Neural progenitor cell (in vitro differentiated cells): ENCODE measurements at regions not wholly inside any gene's neighbourhood (a gene's known extent, or its start where the extent isn't known, plus 50 kb on each side); places are given as distances from the start of the nearest gene placed in this dataset.
A peak's percentile ranks its signal among the peaks of the same experiment; 100 is the strongest.

ENCODE experiments used
- DNase-seq: peaks from one replicate; pipeline ENCODE4 v3.0.0-alpha.2; 2016; ENCODE audit warnings: low spot score
- H2AFZ ChIP-seq: fragments of 200-600 bp; sonication (generic); replicated peaks from 2 replicates; pipeline ENCODE4 v1.6.1; 2016; ENCODE audit warnings: antibody characterized with exemption
- H3F3A ChIP-seq: fragments of 200-600 bp; sonication (generic); 2 replicates; pipeline ENCODE4 v1.6.1; 2016; ENCODE audit warnings: antibody characterized with exemption, low read depth
- H3K27ac ChIP-seq: fragments of 200-600 bp; sonication (generic); 2 replicates; pipeline ENCODE4 v1.5.1; 2016; ENCODE audit warnings: mild to moderate bottlenecking
- H3K27me3 ChIP-seq: fragments of 200-600 bp; sonication (generic); 2 replicates; pipeline ENCODE4 v1.6.1; 2016; ENCODE audit warnings: mild to moderate bottlenecking, moderate library complexity
- H3K36me3 ChIP-seq: fragments of 200-600 bp; sonication (generic); 2 replicates; pipeline ENCODE4 v1.5.1; 2016
- H3K4me1 ChIP-seq: fragments of 200-600 bp; sonication (generic); 2 replicates; pipeline ENCODE4 v1.6.1; 2016; ENCODE audit warnings: mixed run types
- H3K4me2 ChIP-seq: fragments of 200-600 bp; sonication (generic); 2 replicates; pipeline ENCODE4 v1.6.1; 2016
- H3K4me3 ChIP-seq: fragments of 200-600 bp; sonication (generic); 2 replicates; pipeline ENCODE4 v1.5.1; 2016
- H3K79me2 ChIP-seq: fragments of 200-600 bp; sonication (generic); 2 replicates; pipeline ENCODE4 v1.6.1; 2016; ENCODE audit warnings: low read depth
- H3K9ac ChIP-seq: fragments of 200-600 bp; sonication (generic); 2 replicates; pipeline ENCODE4 v1.6.1; 2016
- H3K9me3 ChIP-seq: fragments of 200-600 bp; sonication (generic); 2 replicates; pipeline ENCODE4 v1.5.1; 2016; ENCODE audit warnings: low read depth
- H4K20me1 ChIP-seq: fragments of 200-600 bp; sonication (generic); 2 replicates; pipeline ENCODE4 v1.6.1; 2016; ENCODE audit warnings: low read depth
- H3K27ac Mint-ChIP-seq: 3 replicates; pipeline ENCODE4 v1.8.0; 2021; ENCODE audit warnings: mixed read lengths
- H3K27me3 Mint-ChIP-seq: 2 replicates; pipeline ENCODE4 v1.8.0; 2022; ENCODE audit warnings: low read depth, mild to moderate bottlenecking, inconsistent platforms, moderate library complexity, mixed read lengths; ENCODE audit not compliant: insufficient read depth
- H3K36me3 Mint-ChIP-seq: 3 replicates; pipeline ENCODE4 v1.8.0; 2021; ENCODE audit warnings: mixed read lengths
- H3K4me1 Mint-ChIP-seq: 3 replicates; pipeline ENCODE4 v1.8.0; 2021; ENCODE audit warnings: mixed read lengths
- H3K4me3 Mint-ChIP-seq: 3 replicates; pipeline ENCODE4 v1.8.0; 2021; ENCODE audit warnings: mild to moderate bottlenecking, moderate library complexity, mixed read lengths
- H3K9me3 Mint-ChIP-seq: 3 replicates; pipeline ENCODE4 v1.8.0; 2020; ENCODE audit warnings: mixed read lengths
- CTCF ChIP-seq: fragments of 200-600 bp; sonication (generic); IDR thresholded peaks from 2 replicates; pipeline ENCODE4 v1.5.1; 2017; ENCODE audit warnings: antibody characterized with exemption, mild to moderate bottlenecking
- EZH2 ChIP-seq: fragments of 200-600 bp; sonication (generic); IDR thresholded peaks from 2 replicates; pipeline ENCODE4 v1.6.1; 2017; ENCODE audit warnings: antibody characterized with exemption, mild to moderate bottlenecking, moderate library complexity
- EZH2phosphoT487 ChIP-seq: fragments of 200-600 bp; sonication (generic); IDR thresholded peaks from 2 replicates; pipeline ENCODE4 v1.6.1; 2017; ENCODE audit warnings: antibody characterized with exemption

- no peak for TF ChIP-seq EZH2phosphoT487
- TF ChIP-seq EZH2: no peak
- no peak for TF ChIP-seq CTCF
- Histone ChIP-seq H3K9ac (no peak overlapping the region), H3F3A (no peaks in the 10 kb centered on the region), H4K20me1 (no peaks in the 10 kb centered on the region), H3K4me2 (no peak overlapping the region), H3K4me1 (no peaks in the 10 kb centered on the region), H3K9me3 (no peaks in the 10 kb centered on the region), H2AFZ (no peak overlapping the region), H3K36me3 (no peaks in the 10 kb centered on the region), H3K27me3 (no peaks in the 10 kb centered on the region), H3K27ac (no peak overlapping the region), H3K79me2 (no peaks in the 10 kb centered on the region), H3K4me3 (no peak overlapping the region)
- DNase-seq: no peak
- Mint-ChIP-seq H3K4me3 (no peak overlapping the region), H3K9me3 (no peaks in the 10 kb centered on the region), H3K36me3 (no peaks in the 10 kb centered on the region), H3K27ac (no peak overlapping the region), H3K4me1 (no peaks in the 10 kb centered on the region), H3K27me3 (no peaks in the 10 kb centered on the region)
Observed at GRCh38 chr2:156745619-156746018, 309.4 kb downstream of the GPD2 start.

GRCh38 chr2:156748221-156748620 lies 312.0 kb downstream of the GPD2 start:
- Mint-ChIP-seq H3K4me3 (no peak overlapping the region), H3K27ac (no peak overlapping the region), H3K27me3 (no peaks in the 10 kb centered on the region), H3K4me1 (no peaks in the 10 kb centered on the region), H3K9me3 (no peaks in the 10 kb centered on the region), H3K36me3 (no peaks in the 10 kb centered on the region)
- Histone ChIP-seq H3K9me3 (no peaks in the 10 kb centered on the region), H3F3A (no peaks in the 10 kb centered on the region), H3K4me2 (no peak overlapping the region), H3K4me1 (no peaks in the 10 kb centered on the region), H3K27ac (no peak overlapping the region), H3K27me3 (no peaks in the 10 kb centered on the region), H3K79me2 (no peaks in the 10 kb centered on the region), H2AFZ (peak overlapping the region; percentile 73), H3K36me3 (no peaks in the 10 kb centered on the region), H4K20me1 (no peaks in the 10 kb centered on the region), H3K4me3 (no peak overlapping the region), H3K9ac (no peak overlapping the region)
- no peak for DNase-seq
- no peak for TF ChIP-seq EZH2
- TF ChIP-seq EZH2phosphoT487: no peak
- TF ChIP-seq CTCF: no peak

- Mint-ChIP-seq H3K4me1 (no peaks in the 10 kb centered on the region), H3K4me3 (no peak overlapping the region), H3K36me3 (no peaks in the 10 kb centered on the region), H3K27ac (no peak overlapping the region), H3K9me3 (no peaks in the 10 kb centered on the region), H3K27me3 (peaks cover 2% of the 10 kb centered on the region)
- H3K27me3 ChIP-seq: no peaks in the 10 kb centered on the region
- TF ChIP-seq CTCF: no peak
- TF ChIP-seq EZH2: no peak
- TF ChIP-seq EZH2phosphoT487: no peak
- H3K4me1 ChIP-seq: no peaks in the 10 kb centered on the region
- no peak overlapping the region for H3K27ac ChIP-seq
- no peak overlapping the region for H3K4me2 ChIP-seq
- H3K9me3 ChIP-seq: no peaks in the 10 kb centered on the region
- no peaks in the 10 kb centered on the region for H3K79me2 ChIP-seq
- no peak for DNase-seq
- H4K20me1 ChIP-seq: no peaks in the 10 kb centered on the region
- H3K36me3 ChIP-seq: no peaks in the 10 kb centered on the region
- no peaks in the 10 kb centered on the region for H3F3A ChIP-seq
- H3K4me3 ChIP-seq: no peak overlapping the region
- H3K9ac ChIP-seq: no peak overlapping the region
- H2AFZ ChIP-seq: no peak overlapping the region
Observed at GRCh38 chr2:156752042-156752441, 315.9 kb downstream of the GPD2 start.

- H3K27ac ChIP-seq: no peak overlapping the region
- H2AFZ ChIP-seq: no peak overlapping the region
- Mint-ChIP-seq H3K4me1 (no peaks in the 10 kb centered on the region), H3K27ac (no peak overlapping the region), H3K9me3 (no peaks in the 10 kb centered on the region), H3K27me3 (peaks cover 2% of the 10 kb centered on the region), H3K4me3 (no peak overlapping the region), H3K36me3 (no peaks in the 10 kb centered on the region)
- no peaks in the 10 kb centered on the region for H4K20me1 ChIP-seq
- no peaks in the 10 kb centered on the region for H3K9me3 ChIP-seq
- no peaks in the 10 kb centered on the region for H3K4me1 ChIP-seq
- no peak overlapping the region for H3K4me2 ChIP-seq
- no peaks in the 10 kb centered on the region for H3K36me3 ChIP-seq
- H3K27me3 ChIP-seq: no peaks in the 10 kb centered on the region
- H3K9ac ChIP-seq: no peak overlapping the region
- TF ChIP-seq EZH2phosphoT487: no peak
- TF ChIP-seq EZH2: no peak
- TF ChIP-seq CTCF: no peak
- no peaks in the 10 kb centered on the region for H3F3A ChIP-seq
- no peak for DNase-seq
- H3K4me3 ChIP-seq: no peak overlapping the region
- no peaks in the 10 kb centered on the region for H3K79me2 ChIP-seq
Observed at GRCh38 chr2:156753766-156754165, 317.6 kb downstream of the GPD2 start.
